Gastrocnemius medialis (tissue), 4 donors: ENCODE measurements at regions not wholly inside any gene's neighbourhood (a gene's known extent, or its start where the extent isn't known, plus 50 kb on each side); places are given as distances from the start of the nearest gene placed in this dataset.

Experiments
- POLR2A ChIP-seq, 2 donors: fragments of 450-650 bp; IDR thresholded peaks; one replicate each; pipeline ENCODE4 v1.6.1; 2017; ENCODE audit warnings: antibody characterized with exemption in 2 of 2, mild to moderate bottlenecking in 2 of 2, moderate library complexity in 2 of 2
- TF ChIP-seq, protein P1 (sequence below), 5 experiments: fragments of 450-650 bp in 3 of 5; fragments of 200-600 bp in 2 of 5; sonication (generic) in 2 of 5; IDR thresholded peaks in 4 of 5; conservative IDR thresholded peaks in 1 of 5; 1 replicate in 4 of 5; 2 replicates in 1 of 5; pipeline ENCODE4 v1.5.1; 2016 to 2019; ENCODE audit warnings: antibody characterized with exemption in 5 of 5, mild to moderate bottlenecking in 3 of 5, moderate library complexity in 3 of 5

DNA sequence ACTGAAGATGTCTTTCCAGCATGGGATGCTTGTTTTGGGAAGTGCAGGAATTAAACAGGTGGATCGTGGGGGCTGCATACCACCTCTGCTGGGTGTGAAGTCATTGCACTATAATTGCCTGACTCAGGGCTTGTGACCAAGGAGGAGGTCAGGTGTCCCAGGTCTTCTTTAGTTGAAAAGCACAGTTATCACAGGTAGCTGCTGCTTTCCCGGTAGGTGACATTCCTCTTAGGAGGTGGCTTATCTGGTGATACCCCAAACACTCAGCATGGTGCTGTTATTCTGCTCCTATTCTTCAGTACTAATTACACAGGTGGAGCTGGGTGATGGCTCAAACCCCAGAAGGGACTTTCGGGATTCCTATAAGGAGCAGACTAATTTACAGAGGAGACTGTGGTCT lies 320.3 kb upstream of the PLXNA2 start:
- TF ChIP-seq, protein P1, sequence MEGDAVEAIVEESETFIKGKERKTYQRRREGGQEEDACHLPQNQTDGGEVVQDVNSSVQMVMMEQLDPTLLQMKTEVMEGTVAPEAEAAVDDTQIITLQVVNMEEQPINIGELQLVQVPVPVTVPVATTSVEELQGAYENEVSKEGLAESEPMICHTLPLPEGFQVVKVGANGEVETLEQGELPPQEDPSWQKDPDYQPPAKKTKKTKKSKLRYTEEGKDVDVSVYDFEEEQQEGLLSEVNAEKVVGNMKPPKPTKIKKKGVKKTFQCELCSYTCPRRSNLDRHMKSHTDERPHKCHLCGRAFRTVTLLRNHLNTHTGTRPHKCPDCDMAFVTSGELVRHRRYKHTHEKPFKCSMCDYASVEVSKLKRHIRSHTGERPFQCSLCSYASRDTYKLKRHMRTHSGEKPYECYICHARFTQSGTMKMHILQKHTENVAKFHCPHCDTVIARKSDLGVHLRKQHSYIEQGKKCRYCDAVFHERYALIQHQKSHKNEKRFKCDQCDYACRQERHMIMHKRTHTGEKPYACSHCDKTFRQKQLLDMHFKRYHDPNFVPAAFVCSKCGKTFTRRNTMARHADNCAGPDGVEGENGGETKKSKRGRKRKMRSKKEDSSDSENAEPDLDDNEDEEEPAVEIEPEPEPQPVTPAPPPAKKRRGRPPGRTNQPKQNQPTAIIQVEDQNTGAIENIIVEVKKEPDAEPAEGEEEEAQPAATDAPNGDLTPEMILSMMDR (IDR thresholded peaks at IDR 0.05 in 4 of 5, conservative IDR thresholded peaks at IDR 0.05 in 1 of 5), result no peak
- no peak for TF ChIP-seq POLR2A (IDR thresholded peaks at IDR 0.05)
